SK-MEL-5 (cell line): ENCODE measurements at regions not wholly inside any gene's neighbourhood (a gene's known extent, or its start where the extent isn't known, plus 50 kb on each side); places are given as distances from the start of the nearest gene placed in this dataset.
"Not testable (repeated sequence)": the region's sequence is repeated elsewhere in the genome, so short reads cannot be mapped to it uniquely, and the experiment has no call there.

Experiments used
- DNase-seq: peaks from one replicate; pipeline ENCODE4 v3.0.0-alpha.2; 2016; ENCODE audit warnings: low read depth, low spot score
- in situ Hi-C: cut with HindIII; loops from 2 replicates; pipeline ENCODE4 v1.10.0; 2016; ENCODE audit warnings: low sequenced_read_pairs, high pct_unique_total_duplicates, low pct_unique_long_range_greater_than_20kb

- DNase-seq = no peak
- in situ Hi-C loops = no loop called here
These were observed 195.3 kb upstream of the SULF2 start for GRCh38 chr20:47980336-47981177.

- in situ Hi-C loops, DNase-seq: not testable (repeated sequence)
These were observed 194.2 kb upstream of the SULF2 start for GRCh38 chr20:47979361-47980095.

- in situ Hi-C loops, DNase-seq: not testable (repeated sequence)
These were observed 193.3 kb upstream of the SULF2 start for GRCh38 chr20:47978428-47979120.

- in situ Hi-C loops, DNase-seq: not testable (repeated sequence)
These were observed 192.5 kb upstream of the SULF2 start for GRCh38 chr20:47977789-47978252.

- in situ Hi-C loops, DNase-seq: not testable (repeated sequence)
These were observed 191.9 kb upstream of the SULF2 start for GRCh38 chr20:47977017-47977788.

GRCh38 chr20:47974234-47974878, 189.1 kb upstream of the SULF2 start:
- in situ Hi-C loops = no loop called here
- DNase-seq = no peak

- peak; percentile 32 for DNase-seq
- in situ Hi-C loops = no loop called here
These were observed 188.4 kb upstream of the SULF2 start for GRCh38 chr20:47973519-47974233.

- no peak for DNase-seq
These were observed 187.6 kb upstream of the SULF2 start for GRCh38 chr20:47972916-47973309.

GRCh38 chr20:47972297-47972915, 187.1 kb upstream of the SULF2 start:
- in situ Hi-C loops, DNase-seq: not testable (repeated sequence)

More at GRCh38 chr20:47972916-47973309, 187.6 kb upstream of the SULF2 start:
- in situ Hi-C loops = no loop called here

GRCh38 chr20:47971058-47971791, 185.9 kb upstream of the SULF2 start:
- DNase-seq = no peak
- in situ Hi-C loops = no loop called here

GRCh38 chr20:47970282-47970903, 185.1 kb upstream of the SULF2 start:
- DNase-seq = no peak

GRCh38 chr20:47969426-47969825, 184.1 kb upstream of the SULF2 start:
- in situ Hi-C loops = no loop called here
- no peak for DNase-seq

More at GRCh38 chr20:47970282-47970903, 185.1 kb upstream of the SULF2 start:
- in situ Hi-C loops = no loop called here

- no peak for DNase-seq
- in situ Hi-C loops = no loop called here
These were observed 183.4 kb upstream of the SULF2 start for GRCh38 chr20:47968541-47969310.

- in situ Hi-C loops = no loop called here
- no peak for DNase-seq
These were observed 178.9 kb upstream of the SULF2 start for GRCh38 chr20:47964149-47964548.
